Neural cell (in vitro differentiated cells): ENCODE measurements at regions not wholly inside any gene's neighbourhood (a gene's known extent, or its start where the extent isn't known, plus 50 kb on each side); places are given as distances from the start of the nearest gene placed in this dataset.

Source experiments
- H2AFZ ChIP-seq: fragments of 200-600, 300-800 bp; sonication (generic), shearing (Covaris generic); 2 replicates; pipeline ENCODE4 v1.6.0; 2014; ENCODE audit warnings: low read depth, mild to moderate bottlenecking, antibody characterized with exemption, low read length, moderate library complexity
- H3F3A ChIP-seq: fragments of 200-600 bp; shearing (Covaris generic); 2 replicates; pipeline ENCODE4 v1.6.1; 2016; ENCODE audit warnings: mild to moderate bottlenecking, moderate library complexity, mixed read lengths, antibody characterized with exemption, low read length; ENCODE audit not compliant: insufficient read depth, poor library complexity, severe bottlenecking
- H3K27ac ChIP-seq: fragments of 200-600, 300-800 bp; sonication (generic), shearing (Covaris generic); 2 replicates; pipeline ENCODE4 v1.5.1; 2014; ENCODE audit warnings: mild to moderate bottlenecking, low read length, moderate library complexity
- H3K27me3 ChIP-seq: fragments of 300-800, 200-600 bp; sonication (generic), shearing (Covaris generic); 2 replicates; pipeline ENCODE4 v1.6.0; 2014; ENCODE audit warnings: mild to moderate bottlenecking, low read depth, low read length, moderate library complexity; ENCODE audit not compliant: insufficient read depth
- H3K36me3 ChIP-seq: fragments of 300-800, 200-600 bp; sonication (generic), shearing (Covaris generic); 2 replicates; pipeline ENCODE4 v1.5.1; 2014; ENCODE audit warnings: mild to moderate bottlenecking, antibody characterized with exemption, low read length, moderate library complexity; ENCODE audit not compliant: insufficient read depth
- H3K4me2 ChIP-seq: fragments of 300-800, 200-600 bp; sonication (generic), shearing (Covaris generic); 2 replicates; pipeline ENCODE4 v1.6.0; 2014; ENCODE audit warnings: mild to moderate bottlenecking, low read length
- H3K4me3 ChIP-seq: fragments of 300-800, 200-600 bp; sonication (generic), shearing (Covaris generic); 2 replicates; pipeline ENCODE4 v1.5.1; 2014; ENCODE audit warnings: mild to moderate bottlenecking, low read length, moderate library complexity
- H3K79me2 ChIP-seq: fragments of 200-600 bp; shearing (Covaris generic); replicated peaks from 2 replicates; pipeline ENCODE4 v1.6.0; 2014; ENCODE audit warnings: mild to moderate bottlenecking, low read length, moderate library complexity; ENCODE audit not compliant: insufficient read depth
- H3K9ac ChIP-seq: fragments of 300-800, 200-600 bp; sonication (generic), shearing (Covaris generic); 2 replicates; pipeline ENCODE4 v1.6.1; 2016; ENCODE audit warnings: mild to moderate bottlenecking, low read length, mixed read lengths
- H3K9me2 ChIP-seq: fragments of 200-600 bp; shearing (Covaris generic); 2 replicates; pipeline ENCODE4 v1.6.1; 2016; ENCODE audit warnings: mild to moderate bottlenecking, low read length, mixed read lengths; ENCODE audit not compliant: insufficient read depth
- H3K9me3 ChIP-seq: fragments of 200-600, 300-800 bp; sonication (generic), shearing (Covaris generic); 2 replicates; pipeline ENCODE4 v1.6.1; 2016; ENCODE audit warnings: mild to moderate bottlenecking, mixed run types, low read length, moderate library complexity, mixed read lengths
- H4K20me1 ChIP-seq: fragments of 200-600 bp; shearing (Covaris generic); 2 replicates; pipeline ENCODE4 v1.6.1; 2016; ENCODE audit warnings: mild to moderate bottlenecking, mixed run types; ENCODE audit not compliant: insufficient read depth
- EP300 ChIP-seq: fragments of 450-650 bp; conservative IDR thresholded peaks from 2 replicates; pipeline ENCODE4 v1.6.1; 2014; ENCODE audit warnings: antibody characterized with exemption, mild to moderate bottlenecking, moderate library complexity; ENCODE audit not compliant: poor library complexity, severe bottlenecking
- EZH2 ChIP-seq: fragments of 200-600, 300-800 bp; shearing (Covaris generic), sonication (generic); IDR thresholded peaks from 2 replicates; pipeline ENCODE4 v1.6.1; 2014; ENCODE audit warnings: antibody characterized with exemption, low read length, borderline replicate concordance, mild to moderate bottlenecking; ENCODE audit not compliant: insufficient read depth, poor library complexity, severe bottlenecking
- MXI1 ChIP-seq: fragments of 450-650 bp; conservative IDR thresholded peaks from 2 replicates; pipeline ENCODE4 v1.6.1; 2014; ENCODE audit warnings: antibody characterized with exemption, mild to moderate bottlenecking; ENCODE audit not compliant: poor library complexity, severe bottlenecking
- POLR2AphosphoS5 ChIP-seq: IDR thresholded peaks from 2 replicates; pipeline ENCODE4 v1.6.1; 2012
- RAD21 ChIP-seq: fragments of 450-650 bp; conservative IDR thresholded peaks from 2 replicates; pipeline ENCODE4 v1.6.1; 2014; ENCODE audit warnings: antibody characterized with exemption, mild to moderate bottlenecking, moderate library complexity
- SMC3 ChIP-seq: fragments of 450-650 bp; conservative IDR thresholded peaks from 2 replicates; pipeline ENCODE4 v1.6.1; 2014; ENCODE audit warnings: antibody characterized with exemption, mild to moderate bottlenecking, moderate library complexity; ENCODE audit not compliant: poor library complexity
- TAF1 ChIP-seq: IDR thresholded peaks from 2 replicates; pipeline ENCODE4 v1.6.1; 2012; ENCODE audit warnings: low read depth
- TF ChIP-seq, protein P1 (sequence below): fragments of 450-650 bp; IDR thresholded peaks from 2 replicates; pipeline ENCODE4 v1.5.1; 2014; ENCODE audit warnings: antibody characterized with exemption, mild to moderate bottlenecking, moderate library complexity; ENCODE audit not compliant: poor library complexity, severe bottlenecking
- TF ChIP-seq, protein P2 (sequence below): IDR thresholded peaks from 2 replicates; pipeline ENCODE4 v1.6.1; 2012; ENCODE audit warnings: borderline replicate concordance

DNA sequence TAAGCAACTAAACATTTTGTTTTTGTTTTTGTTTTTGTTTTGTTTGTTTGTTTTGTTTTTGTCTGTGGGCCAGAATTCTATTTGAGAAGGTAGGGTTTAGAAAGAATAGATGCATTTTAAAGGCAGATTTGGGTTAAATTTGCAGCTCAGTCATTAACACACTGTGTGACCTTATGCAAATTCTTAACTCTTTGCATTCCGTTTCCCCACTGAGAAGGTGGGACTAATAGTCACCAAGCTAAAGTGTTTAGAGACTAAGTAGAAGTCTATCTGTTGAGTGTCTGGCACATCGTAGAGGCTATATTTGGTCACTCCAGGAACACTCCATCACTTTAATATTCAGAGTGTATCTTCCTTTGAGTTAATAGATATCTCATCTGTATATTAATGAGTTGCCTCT lies 87.1 kb downstream of the CCNA1 start:
- Histone ChIP-seq H3K27ac (no peak overlapping the region), H3K9me3 (no peaks in the 10 kb centered on the region), H3K27me3 (no peaks in the 10 kb centered on the region), H3K4me3 (no peak overlapping the region), H3K9me2 (no peaks in the 10 kb centered on the region), H3K4me2 (no peak overlapping the region), H4K20me1 (no peaks in the 10 kb centered on the region), H3K79me2 (no peaks in the 10 kb centered on the region), H3F3A (no peaks in the 10 kb centered on the region), H2AFZ (no peak overlapping the region), H3K36me3 (no peaks in the 10 kb centered on the region), H3K9ac (no peak overlapping the region)
- TF ChIP-seq TAF1 (no peak), EZH2 (no peak), MXI1 (no peak), EP300 (no peak), SMC3 (no peak), POLR2AphosphoS5 (no peak), RAD21 (no peak)
- TF ChIP-seq, protein P1, sequence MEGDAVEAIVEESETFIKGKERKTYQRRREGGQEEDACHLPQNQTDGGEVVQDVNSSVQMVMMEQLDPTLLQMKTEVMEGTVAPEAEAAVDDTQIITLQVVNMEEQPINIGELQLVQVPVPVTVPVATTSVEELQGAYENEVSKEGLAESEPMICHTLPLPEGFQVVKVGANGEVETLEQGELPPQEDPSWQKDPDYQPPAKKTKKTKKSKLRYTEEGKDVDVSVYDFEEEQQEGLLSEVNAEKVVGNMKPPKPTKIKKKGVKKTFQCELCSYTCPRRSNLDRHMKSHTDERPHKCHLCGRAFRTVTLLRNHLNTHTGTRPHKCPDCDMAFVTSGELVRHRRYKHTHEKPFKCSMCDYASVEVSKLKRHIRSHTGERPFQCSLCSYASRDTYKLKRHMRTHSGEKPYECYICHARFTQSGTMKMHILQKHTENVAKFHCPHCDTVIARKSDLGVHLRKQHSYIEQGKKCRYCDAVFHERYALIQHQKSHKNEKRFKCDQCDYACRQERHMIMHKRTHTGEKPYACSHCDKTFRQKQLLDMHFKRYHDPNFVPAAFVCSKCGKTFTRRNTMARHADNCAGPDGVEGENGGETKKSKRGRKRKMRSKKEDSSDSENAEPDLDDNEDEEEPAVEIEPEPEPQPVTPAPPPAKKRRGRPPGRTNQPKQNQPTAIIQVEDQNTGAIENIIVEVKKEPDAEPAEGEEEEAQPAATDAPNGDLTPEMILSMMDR = no peak
- TF ChIP-seq, protein P2, sequence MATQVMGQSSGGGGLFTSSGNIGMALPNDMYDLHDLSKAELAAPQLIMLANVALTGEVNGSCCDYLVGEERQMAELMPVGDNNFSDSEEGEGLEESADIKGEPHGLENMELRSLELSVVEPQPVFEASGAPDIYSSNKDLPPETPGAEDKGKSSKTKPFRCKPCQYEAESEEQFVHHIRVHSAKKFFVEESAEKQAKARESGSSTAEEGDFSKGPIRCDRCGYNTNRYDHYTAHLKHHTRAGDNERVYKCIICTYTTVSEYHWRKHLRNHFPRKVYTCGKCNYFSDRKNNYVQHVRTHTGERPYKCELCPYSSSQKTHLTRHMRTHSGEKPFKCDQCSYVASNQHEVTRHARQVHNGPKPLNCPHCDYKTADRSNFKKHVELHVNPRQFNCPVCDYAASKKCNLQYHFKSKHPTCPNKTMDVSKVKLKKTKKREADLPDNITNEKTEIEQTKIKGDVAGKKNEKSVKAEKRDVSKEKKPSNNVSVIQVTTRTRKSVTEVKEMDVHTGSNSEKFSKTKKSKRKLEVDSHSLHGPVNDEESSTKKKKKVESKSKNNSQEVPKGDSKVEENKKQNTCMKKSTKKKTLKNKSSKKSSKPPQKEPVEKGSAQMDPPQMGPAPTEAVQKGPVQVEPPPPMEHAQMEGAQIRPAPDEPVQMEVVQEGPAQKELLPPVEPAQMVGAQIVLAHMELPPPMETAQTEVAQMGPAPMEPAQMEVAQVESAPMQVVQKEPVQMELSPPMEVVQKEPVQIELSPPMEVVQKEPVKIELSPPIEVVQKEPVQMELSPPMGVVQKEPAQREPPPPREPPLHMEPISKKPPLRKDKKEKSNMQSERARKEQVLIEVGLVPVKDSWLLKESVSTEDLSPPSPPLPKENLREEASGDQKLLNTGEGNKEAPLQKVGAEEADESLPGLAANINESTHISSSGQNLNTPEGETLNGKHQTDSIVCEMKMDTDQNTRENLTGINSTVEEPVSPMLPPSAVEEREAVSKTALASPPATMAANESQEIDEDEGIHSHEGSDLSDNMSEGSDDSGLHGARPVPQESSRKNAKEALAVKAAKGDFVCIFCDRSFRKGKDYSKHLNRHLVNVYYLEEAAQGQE = no peak

DNA sequence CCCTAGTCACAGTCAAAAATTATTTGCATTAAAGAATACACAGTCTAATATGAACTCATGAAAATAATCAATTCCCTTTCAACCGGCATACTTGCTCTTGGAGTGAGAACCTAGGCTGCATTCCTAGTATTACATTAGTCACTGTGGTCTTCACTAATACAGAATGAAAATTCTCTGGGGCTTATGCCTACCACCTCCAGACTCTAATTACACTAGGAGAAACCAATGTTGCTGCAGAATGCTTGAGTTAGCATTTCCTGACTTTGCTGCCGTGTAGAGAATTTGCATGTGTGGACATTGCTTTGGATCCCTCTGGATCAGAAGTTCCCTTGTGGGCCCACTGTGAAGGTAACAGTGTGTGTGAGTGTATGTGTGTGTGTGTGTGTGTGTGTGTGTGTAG lies 87.8 kb downstream of the CCNA1 start:
- Histone ChIP-seq H2AFZ (no peak overlapping the region), H3K36me3 (no peaks in the 10 kb centered on the region), H3K9me2 (no peaks in the 10 kb centered on the region), H3K27ac (no peak overlapping the region), H4K20me1 (no peaks in the 10 kb centered on the region), H3K79me2 (no peaks in the 10 kb centered on the region), H3K4me3 (no peak overlapping the region), H3F3A (no peaks in the 10 kb centered on the region), H3K9me3 (no peaks in the 10 kb centered on the region), H3K4me2 (no peak overlapping the region), H3K9ac (no peak overlapping the region), H3K27me3 (no peaks in the 10 kb centered on the region)
- no peak for TF ChIP-seq POLR2AphosphoS5
- TF ChIP-seq RAD21 = no peak
- TF ChIP-seq SMC3 = no peak

DNA sequence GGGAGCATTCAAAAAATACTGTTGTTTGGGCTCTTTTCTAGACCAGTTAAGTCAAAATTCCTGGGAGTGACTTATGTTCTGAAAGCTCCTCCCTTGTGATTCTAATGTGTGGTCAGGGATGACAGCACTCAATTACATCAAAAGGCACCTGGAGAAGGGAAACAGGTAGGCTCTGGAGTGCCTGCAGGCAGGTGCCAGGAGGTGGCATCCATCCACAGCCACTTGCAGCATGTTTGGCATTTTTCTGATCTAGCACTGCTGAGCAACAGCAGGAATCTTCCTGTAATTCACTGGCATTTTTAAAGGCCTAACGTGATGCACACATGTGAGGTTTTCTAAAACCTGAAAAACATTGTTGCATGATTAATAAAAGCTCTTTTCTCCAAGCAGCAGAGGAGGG lies 94.6 kb downstream of the CCNA1 start:
- Histone ChIP-seq H3K27me3 (no peaks in the 10 kb centered on the region), H3K4me2 (no peak overlapping the region), H3K9me2 (no peaks in the 10 kb centered on the region), H3K9me3 (no peaks in the 10 kb centered on the region), H3K4me3 (no peak overlapping the region), H3K79me2 (no peaks in the 10 kb centered on the region), H3K27ac (no peak overlapping the region), H3K36me3 (no peaks in the 10 kb centered on the region), H2AFZ (no peak overlapping the region), H3K9ac (no peak overlapping the region), H4K20me1 (no peaks in the 10 kb centered on the region), H3F3A (no peaks in the 10 kb centered on the region)
- TF ChIP-seq RAD21 (peak; percentile 31), MXI1 (no peak), TAF1 (no peak), POLR2AphosphoS5 (no peak)
- TF ChIP-seq, protein P1 = peak; percentile 12
- TF ChIP-seq, protein P2 = no peak
